Panc1 (cell line): ENCODE measurements at regions not wholly inside any gene's neighbourhood (a gene's known extent, or its start where the extent isn't known, plus 50 kb on each side); places are given as distances from the start of the nearest gene placed in this dataset.
"Not testable (repeated sequence)": the region's sequence is repeated elsewhere in the genome, so short reads cannot be mapped to it uniquely, and the experiment has no call there.

Experiments used
- ATAC-seq: fragments of 200-7000 bp; cut with Tn5 transposase; 2 replicates; pipeline ENCODE4 v1.9.1; 2020; ENCODE audit warnings: mild to moderate bottlenecking, moderate library complexity
- BruUV-seq: library from RNA; stranded (reverse); fragments of 400-500 nt; replicated peaks from 2 replicates; lab custom pipeline; 2021; lab: Mats Ljungman, UMichigan
- CTCF ChIA-PET: fragments of 300-600 bp; sonication (Branson Sonifier 250); formaldehyde crosslinking; loops from one replicate; lab custom pipeline; 2022; ENCODE audit warnings: antibody characterized with exemption; lab: Charles Lee
- POLR2A ChIA-PET: fragments of 300-600 bp; sonication (Branson Sonifier 250); formaldehyde crosslinking; loops from one replicate; lab custom pipeline; 2022; ENCODE audit warnings: antibody characterized with exemption; lab: Charles Lee
- DNase-seq: peaks from one replicate; pipeline ENCODE4 v3.0.0-alpha.2; 2010; ENCODE audit warnings: low read depth, low spot score
- H3K27ac ChIP-seq: 2 replicates; pipeline ENCODE4 v1.5.1; 2011; ENCODE audit warnings: mild to moderate bottlenecking, low read length, inconsistent platforms
- H3K27me3 ChIP-seq: fragments of 200-500 bp; sonication (Bioruptor generic); 2 replicates; pipeline ENCODE4 v1.6.0; 2014; ENCODE audit warnings: low read length, inconsistent platforms; ENCODE audit not compliant: control insufficient read depth, insufficient read depth
- H3K36me3 ChIP-seq: fragments of 200-500 bp; sonication (Bioruptor generic); 2 replicates; pipeline ENCODE4 v1.5.1; 2014; ENCODE audit warnings: inconsistent platforms, mild to moderate bottlenecking, low read length, moderate library complexity; ENCODE audit not compliant: control insufficient read depth, insufficient read depth
- H3K4me1 ChIP-seq: 2 replicates; pipeline ENCODE4 v1.5.1; 2011; ENCODE audit warnings: inconsistent platforms, mild to moderate bottlenecking, low read length, moderate library complexity; ENCODE audit not compliant: control insufficient read depth, insufficient read depth
- H3K4me3 ChIP-seq, 2 experiments: 2 replicates each; pipeline ENCODE4 v1.5.1; 2011 to 2012; ENCODE audit warnings: low read depth in 2 of 2, low read length in 2 of 2, mild to moderate bottlenecking in 2 of 2, inconsistent platforms in 1 of 2, moderate library complexity in 1 of 2
- H3K9me3 ChIP-seq: fragments of 200-500 bp; sonication (Bioruptor generic); 2 replicates; pipeline ENCODE4 v1.5.1; 2014; ENCODE audit warnings: low read depth, mild to moderate bottlenecking, inconsistent platforms, low read length, moderate library complexity; ENCODE audit not compliant: control insufficient read depth, insufficient read depth
- in situ Hi-C: cut with HindIII; loops from 2 replicates; pipeline ENCODE4 v1.10.0; 2016; ENCODE audit warnings: low sequenced_read_pairs, low pct_unique_long_range_greater_than_20kb
- intact Hi-C: fragments of 100-400 bp; cut with micrococcal nuclease; formaldehyde crosslinking; loops from one replicate; pipeline ENCODE4 v1.10.0; 2022; ENCODE audit not compliant: unreplicated experiment

DNA sequence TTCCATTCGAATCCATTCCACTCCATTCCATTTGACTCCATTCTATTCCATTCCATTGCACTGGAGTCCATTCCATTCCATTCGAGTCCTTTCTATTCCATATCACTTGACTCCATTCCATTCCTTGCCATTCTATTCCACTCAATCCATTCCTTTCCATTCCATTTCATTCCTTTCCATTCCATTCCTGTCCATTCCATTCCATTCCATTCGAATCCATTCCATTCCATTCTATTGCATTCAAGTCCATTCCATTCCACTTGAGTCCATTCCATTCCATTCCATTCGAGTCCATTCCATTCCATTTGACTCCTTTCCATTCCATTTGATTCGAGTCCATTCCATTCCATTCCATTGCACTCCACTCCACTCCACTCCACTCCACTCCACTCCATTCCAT is 4798.0 kb upstream of the OR11H1 start:
- H3K4me3 ChIP-seq, BruUV-seq, POLR2A ChIA-PET, intact Hi-C loops, H3K4me1 ChIP-seq, in situ Hi-C loops, H3K36me3 ChIP-seq, DNase-seq, CTCF ChIA-PET, ATAC-seq, H3K27me3 ChIP-seq, H3K27ac ChIP-seq, H3K9me3 ChIP-seq: not testable (repeated sequence)

DNA sequence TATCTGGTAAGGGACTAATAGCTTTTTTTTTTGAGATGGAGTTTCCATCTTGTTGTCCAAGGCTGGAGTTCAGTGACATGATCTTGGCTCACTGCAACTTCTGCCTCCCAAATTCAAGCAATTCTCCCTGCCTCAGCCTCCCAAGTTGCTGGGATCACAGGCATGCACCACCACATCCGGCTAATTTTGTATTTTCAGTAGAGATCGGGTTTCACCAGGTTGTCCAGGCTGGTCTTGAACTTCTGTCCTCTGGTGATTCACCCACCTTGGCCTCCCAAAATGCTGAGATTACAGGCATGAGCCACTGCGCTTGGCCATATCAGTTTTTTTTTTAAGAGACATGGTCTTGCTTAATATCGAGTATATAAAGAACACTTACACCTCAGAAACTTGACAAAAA is 4797.3 kb upstream of the OR11H1 start:
- POLR2A ChIA-PET, H3K4me3 ChIP-seq, CTCF ChIA-PET, H3K9me3 ChIP-seq, ATAC-seq, DNase-seq, H3K27me3 ChIP-seq, H3K4me1 ChIP-seq, H3K27ac ChIP-seq, intact Hi-C loops, H3K36me3 ChIP-seq, in situ Hi-C loops, BruUV-seq: not testable (repeated sequence)

DNA sequence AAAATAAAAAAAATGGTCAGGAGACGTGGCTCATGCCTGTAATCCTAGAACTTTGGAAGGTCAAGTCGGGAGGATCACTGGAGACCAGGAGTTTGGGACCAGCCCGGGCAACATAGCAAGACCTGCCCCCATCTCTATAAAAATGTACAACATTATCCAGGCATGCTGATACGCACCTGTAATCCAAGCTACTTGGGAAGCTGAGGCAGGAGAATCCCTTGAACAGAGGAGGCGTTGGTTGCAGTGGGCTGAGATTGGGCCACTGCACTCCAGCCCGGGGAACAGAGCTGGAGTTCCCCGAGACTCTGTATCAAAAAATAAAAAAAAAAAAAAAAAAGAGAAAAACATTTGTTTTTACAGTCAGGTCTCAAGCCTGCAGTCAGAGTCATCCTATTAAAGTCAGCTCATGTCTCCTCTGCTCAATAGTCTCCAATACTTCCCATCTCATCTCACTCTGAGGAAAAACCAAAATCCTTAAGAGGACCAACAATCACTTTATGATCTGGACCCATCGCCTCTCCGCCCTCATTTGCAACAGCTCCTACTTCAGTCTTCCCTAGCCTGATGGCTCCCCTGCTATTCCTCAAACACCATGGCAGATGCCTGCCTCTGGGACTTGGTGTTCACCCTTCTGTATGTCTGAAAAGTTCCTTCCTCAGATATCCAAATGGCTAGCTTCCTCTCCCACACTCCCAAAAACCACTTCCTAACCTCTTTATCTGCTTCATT is 4796.6 kb upstream of the OR11H1 start:
- DNase-seq, H3K4me1 ChIP-seq, BruUV-seq, intact Hi-C loops, ATAC-seq, H3K9me3 ChIP-seq, CTCF ChIA-PET, H3K27me3 ChIP-seq, H3K4me3 ChIP-seq, in situ Hi-C loops, H3K36me3 ChIP-seq, H3K27ac ChIP-seq, POLR2A ChIA-PET: not testable (repeated sequence)

DNA sequence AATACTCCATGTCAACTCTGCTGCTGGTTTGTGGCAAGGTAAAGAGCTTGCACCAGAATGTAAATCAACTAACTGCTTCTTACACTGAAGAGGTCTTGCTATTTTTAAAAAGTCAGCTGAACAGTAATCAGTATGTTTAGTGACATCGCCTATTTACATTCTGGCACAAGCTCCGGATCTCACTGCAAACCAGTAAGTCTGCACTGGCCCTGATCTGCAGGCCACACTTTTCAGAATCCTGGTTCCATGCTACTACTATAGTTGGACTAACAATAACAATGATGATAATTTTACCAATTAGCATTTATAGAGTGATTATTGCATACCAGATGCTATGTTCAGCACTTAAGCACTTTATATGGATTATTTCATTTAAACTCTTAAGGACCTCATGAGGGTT is 4792.9 kb upstream of the OR11H1 start:
- DNase-seq, in situ Hi-C loops, ATAC-seq, H3K27me3 ChIP-seq, H3K27ac ChIP-seq, BruUV-seq, H3K4me3 ChIP-seq, H3K4me1 ChIP-seq, H3K9me3 ChIP-seq, POLR2A ChIA-PET, H3K36me3 ChIP-seq, CTCF ChIA-PET, intact Hi-C loops: not testable (repeated sequence)

DNA sequence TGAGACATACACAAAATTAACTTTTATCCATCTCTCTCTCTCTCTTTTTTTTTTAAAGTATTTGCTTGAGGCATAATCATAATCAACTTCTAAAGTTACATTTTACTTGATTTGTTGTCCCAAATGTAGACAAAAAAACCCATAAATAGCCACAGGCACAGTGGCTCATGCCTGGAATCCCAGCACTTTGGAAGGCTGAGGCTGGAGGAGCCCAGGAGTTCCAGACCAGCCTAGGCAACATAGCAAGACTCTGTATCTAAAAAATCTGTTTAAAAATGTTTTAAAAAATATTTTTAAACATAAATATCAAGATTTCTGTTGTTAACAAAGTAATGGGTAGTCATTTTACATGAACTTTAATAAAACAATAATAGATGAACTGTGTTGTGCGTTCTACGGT is 4791.1 kb upstream of the OR11H1 start:
- CTCF ChIA-PET, in situ Hi-C loops, H3K4me1 ChIP-seq, ATAC-seq, intact Hi-C loops, BruUV-seq, POLR2A ChIA-PET, H3K27me3 ChIP-seq, H3K4me3 ChIP-seq, H3K36me3 ChIP-seq, H3K9me3 ChIP-seq, H3K27ac ChIP-seq, DNase-seq: not testable (repeated sequence)

DNA sequence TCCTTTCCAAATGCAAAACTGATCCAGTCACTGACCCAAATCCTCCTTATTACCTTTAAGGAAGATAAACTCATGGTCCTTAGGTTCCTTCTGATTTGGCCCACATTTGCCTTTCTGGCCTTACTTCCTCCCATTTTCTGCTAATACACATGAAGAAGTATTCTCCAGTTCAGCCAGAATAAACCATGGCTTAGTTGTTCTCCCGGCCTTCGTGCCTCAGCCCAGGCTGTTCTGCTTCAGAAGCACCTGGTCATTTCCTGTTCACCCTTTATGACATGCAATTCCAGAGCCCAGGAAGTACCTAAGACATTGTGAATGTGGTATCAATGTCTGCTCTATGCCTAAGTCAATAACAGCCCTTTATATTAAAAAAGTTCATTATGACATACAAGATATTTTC is 4790.1 kb upstream of the OR11H1 start:
- BruUV-seq, H3K4me3 ChIP-seq, in situ Hi-C loops, CTCF ChIA-PET, H3K9me3 ChIP-seq, DNase-seq, POLR2A ChIA-PET, intact Hi-C loops, H3K27ac ChIP-seq, H3K4me1 ChIP-seq, H3K36me3 ChIP-seq, H3K27me3 ChIP-seq, ATAC-seq: not testable (repeated sequence)
